HG03060 (cell line): ENCODE measurements at regions not wholly inside any gene's neighbourhood (a gene's known extent, or its start where the extent isn't known, plus 50 kb on each side); places are given as distances from the start of the nearest gene placed in this dataset.

ENCODE experiments used
- ATAC-seq: cut with Tn5 transposase; IDR thresholded peaks from one replicate; pipeline ENCODE4 v1.9.1; 2021; ENCODE audit warnings: low read depth, moderate number of reproducible peaks; ENCODE audit not compliant: unreplicated experiment

DNA sequence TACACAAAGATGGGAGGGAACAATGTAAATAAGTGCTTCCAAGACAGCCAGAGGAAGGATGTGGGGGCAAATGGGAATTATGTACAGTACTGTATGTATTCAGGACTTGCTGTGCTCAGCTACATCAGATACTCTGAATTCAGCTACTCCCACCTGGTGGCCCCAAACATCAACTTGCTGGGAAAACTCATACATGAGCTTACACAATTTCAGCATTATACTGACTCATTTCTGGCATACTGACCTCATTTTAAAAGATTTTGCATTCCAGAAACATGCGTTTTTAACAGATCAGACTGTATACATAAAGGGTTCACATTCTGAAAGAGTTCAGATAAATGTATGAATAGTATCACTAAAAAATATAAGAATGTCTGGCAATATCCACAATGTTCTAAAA is 59.7 kb downstream of the GPX5 start:
- no peak for ATAC-seq

DNA sequence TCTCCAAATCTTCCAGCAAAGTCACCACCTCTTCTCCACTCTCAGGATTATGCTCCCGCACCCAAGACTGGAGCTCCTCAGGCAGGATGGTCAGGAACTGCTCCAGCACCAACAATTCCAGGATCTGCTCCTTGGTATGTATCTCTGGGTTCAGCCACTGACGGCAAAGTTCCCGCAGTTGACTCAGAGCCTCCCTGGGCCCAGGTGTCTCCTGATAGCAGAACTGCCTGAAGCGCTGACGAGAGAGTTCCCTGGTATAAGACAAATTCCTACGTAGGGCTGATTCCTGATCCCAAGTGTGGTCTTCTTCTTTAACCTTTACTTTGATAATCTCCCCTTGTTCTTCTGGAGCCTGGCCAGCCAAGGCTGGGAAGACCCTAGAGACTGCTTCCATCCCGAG is 60.6 kb downstream of the GPX5 start:
- no peak for ATAC-seq

DNA sequence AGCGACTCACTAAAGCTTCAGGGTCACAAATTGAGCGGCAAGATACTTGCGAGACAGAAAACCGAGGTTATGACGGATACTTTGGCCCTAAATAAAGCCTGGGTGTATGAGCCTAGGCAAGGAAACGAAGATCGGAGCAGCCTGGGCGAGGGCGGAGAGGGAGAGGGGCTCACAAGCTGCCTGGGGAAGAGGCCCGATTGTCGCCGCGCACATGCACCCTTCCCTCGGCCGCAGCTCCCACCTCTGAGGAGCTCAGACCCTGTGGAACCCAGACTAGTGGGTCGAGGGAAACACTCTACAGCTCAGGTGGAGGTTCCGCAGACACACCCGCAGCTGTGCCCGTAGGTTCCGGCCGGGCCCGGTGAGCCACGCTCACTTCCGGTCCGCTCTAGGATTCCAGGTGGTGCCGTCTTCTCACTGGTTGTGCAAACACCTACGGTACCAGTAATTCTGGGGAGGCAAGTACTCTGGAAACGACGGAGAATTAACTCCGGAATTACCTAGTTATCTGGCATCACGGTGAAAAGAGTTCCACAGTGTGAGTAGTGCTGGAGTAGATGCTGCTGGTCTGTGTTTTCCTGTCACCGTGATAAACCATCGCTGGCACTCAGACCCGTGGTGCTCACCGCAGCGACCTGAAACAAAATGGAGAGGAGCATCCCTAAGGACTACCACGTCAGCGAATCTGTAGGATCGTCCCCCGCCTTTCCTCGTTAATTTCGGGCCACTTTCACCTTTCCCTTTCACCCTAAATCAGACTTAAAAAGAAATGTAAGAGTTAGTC is 61.5 kb downstream of the GPX5 start:
- no peak for ATAC-seq

DNA sequence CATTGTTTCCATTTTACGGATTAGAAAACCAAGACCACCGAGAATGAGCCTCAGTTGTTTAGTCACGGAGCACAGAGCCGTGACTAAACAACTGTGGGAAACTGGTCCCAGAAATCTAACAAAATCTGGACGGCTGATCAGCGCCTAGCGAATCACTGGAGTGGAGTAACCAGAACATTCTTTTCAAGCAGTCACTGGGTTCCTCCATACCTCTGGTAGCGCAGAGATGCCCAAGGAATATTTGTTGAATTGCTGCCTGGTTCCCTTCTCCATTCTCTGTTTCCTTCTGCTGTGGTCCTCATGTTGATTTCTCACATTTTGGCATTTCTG is 62.0 kb downstream of the GPX5 start:
- ATAC-seq = no peak

DNA sequence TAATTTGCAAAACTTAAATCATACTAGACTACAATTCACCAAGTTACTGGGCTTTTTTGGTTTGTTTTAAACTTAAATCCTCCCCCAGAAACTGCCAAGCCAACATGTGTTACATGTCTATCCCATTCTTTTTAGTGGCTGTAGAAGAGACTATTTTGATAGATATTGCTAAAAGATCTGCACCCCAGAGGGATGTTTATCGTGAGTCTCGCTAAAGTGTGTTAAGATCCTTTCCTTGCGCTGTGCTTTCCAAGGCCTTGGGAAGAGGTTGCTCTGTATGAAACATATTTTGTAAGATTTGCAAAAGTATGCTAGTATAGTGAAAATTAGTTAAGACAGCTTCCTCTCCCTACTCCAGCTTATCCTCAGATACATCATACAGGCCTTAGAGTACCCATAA is 63.0 kb downstream of the GPX5 start:
- ATAC-seq = no peak

DNA sequence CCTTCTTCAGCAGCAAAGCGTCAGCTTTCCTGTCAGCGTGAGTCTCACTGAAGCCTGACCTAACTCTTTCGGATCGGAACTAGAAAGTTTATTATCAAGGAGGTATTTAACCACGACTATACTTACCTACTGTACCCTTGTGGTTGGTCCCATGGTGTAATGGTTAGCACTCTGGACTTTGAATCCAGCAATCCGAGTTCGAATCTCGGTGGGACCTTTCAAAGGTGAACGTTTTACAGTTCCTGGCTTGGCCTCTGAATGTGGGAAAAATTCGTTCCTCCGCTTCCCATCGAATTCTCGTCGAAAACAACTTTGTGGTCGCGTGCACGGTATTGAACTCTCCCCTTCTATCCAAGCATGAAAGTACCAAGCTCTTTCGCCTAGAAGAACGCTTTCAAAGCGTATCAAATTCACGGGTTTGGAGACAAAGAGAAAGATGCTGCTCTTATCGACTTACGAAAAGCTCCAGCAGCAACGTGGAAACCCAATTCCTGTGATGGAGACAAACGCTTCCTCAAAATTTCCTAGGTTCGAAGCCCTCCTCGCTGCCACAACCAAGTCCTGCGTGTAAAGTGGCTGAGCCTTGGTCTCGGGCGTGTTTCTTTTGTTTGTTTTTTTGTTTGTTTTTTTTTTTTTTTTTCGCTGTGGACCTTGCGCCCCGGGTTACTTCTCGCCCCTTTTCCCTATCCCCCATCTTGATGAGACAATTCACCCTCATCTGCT is 63.7 kb downstream of the GPX5 start:
- ATAC-seq = no peak

DNA sequence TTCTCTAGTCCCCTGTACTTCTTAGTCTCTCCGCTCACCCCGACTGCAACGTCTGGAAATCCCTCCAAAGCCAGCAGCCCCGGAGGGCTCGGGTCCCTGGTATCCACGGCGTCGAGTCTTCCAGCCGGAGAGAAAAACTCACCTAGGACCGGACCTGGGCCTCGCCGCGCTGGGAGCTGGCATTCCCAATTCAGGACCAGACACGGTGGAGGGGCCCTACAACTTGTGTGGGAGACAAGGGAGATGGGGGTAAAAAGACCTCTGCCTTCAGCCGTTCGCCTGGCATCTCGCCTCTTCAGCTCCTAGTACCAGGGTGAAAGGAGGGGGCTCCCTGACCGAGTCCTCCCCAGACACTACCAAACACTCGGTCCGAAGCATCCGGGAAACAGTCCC is 64.3 kb downstream of the GPX5 start:
- no peak for ATAC-seq

DNA sequence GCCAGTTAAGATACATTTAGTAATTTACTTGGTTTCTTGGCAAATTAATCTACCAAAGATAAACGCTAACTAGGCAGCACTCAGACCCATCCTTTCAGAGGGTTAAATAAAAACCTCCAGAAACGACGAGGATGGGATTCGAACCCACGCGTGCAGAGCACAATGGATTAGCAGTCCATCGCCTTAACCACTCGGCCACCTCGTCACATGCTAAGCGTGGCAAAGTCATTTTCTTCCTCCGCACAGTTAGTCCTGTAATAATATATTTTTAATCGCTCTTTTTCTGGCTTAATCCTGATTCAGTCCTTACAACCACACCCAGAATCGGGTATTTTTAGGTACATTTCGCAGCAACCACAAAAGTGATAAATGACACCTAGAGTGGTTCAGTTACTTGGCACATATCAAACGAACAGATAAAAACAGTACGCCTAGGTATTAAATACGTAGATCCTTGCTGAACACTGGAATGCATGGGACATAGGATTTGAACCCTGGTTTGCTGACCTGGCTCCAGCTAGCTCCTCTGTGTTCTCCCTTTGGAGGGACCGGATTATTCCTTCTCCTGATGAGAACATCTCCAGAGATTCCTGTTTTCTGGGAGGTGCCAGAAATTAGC is 71.6 kb downstream of the GPX5 start:
- ATAC-seq = no peak

DNA sequence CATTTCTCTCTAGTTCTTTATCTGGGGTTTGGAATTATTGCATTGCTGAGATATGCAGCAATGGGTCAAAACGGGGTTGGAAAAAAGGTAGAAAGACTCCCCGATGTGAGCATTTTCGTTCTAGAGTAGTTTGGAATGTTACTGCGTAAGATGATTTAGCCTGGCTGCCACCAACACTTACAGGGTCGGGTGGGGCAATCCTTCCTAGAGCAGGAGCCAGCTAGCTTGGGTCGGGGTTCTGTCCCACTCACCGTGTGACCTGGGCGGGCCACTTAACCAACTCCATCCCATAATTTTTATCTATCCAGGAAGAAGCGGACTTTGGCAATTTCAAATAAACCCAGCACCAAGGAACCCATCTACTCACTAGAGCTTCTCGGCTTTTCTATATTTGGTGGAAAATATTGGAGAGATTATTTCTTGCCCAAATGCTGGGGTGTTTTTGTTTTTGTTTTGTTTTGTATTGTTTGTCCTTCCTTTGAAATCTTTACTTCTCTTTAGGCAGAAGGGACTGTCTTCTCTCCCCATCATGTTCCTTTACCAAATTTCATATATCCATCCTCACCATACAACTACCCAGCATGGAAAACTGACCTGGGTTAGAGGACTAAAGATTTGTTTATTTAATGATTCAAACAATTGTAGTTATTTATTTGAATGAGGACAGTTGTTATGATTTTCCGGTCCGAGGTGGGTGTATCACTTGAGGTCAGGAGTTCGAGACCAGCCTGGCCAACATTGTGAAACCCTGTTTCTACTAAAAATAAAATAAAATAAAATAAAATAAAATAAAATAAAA is 72.4 kb downstream of the GPX5 start:
- no peak for ATAC-seq

DNA sequence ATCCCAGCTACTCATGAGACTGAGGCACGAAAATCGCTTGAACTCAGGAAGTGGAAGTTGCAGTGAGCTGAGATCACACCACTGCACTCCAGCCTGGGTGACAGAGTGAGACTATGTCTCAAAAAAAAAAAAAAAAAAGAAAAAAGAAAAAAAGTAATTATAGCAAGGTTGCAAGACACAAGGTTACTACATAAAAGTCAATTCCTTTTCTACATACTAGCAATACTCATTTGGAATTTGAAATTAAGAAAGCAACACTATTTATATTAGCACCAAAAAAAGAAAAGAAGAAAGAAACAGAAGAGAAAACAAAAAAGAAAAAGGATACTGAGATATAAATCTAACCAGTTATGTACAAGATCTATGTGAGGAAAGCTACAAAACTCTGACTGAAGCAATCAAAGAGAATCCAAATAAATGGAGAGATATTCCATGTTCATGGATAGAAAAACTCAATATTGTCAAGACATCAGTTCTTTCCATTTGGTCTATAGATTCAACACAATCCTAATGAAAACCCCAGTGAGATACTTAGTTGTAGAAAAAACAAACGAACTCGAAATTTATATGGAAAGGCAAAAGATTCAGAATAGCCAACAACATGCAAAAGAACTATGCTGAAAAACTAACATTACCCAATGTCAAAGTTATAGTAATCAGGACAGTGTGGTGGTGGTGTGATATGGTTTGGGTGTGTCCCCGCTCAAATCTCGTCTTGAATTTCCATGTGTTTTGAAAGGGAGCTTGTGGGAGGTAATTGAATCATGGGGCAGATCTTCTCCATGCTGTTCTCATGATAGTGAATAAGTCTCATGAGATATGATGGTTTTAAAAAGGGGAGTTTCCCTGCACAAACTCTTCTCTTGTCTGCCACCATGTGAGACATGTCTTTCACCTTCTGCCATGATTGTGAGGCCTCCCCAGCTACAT is 73.3 kb downstream of the GPX5 start:
- ATAC-seq = no peak

DNA sequence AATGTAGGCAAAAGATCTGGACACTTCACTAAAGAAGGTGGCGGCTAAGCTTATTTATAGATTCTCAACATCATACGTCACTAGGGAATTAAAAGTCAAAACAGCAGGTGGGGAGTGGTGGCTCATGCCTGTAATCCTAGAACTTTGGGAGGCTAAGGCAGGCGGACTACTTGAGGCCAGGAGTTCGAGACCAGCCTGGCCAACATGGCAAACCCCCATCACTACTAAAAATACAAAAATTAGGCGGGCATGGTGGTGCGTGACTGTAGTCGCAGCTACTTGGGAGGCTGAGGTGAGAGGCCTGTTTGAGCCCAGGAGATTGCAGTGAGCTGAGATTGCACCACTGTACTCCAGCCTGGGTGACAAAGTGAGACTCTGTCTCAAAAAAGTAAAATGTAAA is 74.6 kb downstream of the GPX5 start:
- no peak for ATAC-seq

GRCh38 chr6:28603891-28604290 is 78.2 kb downstream of the GPX5 start:
- no peak for ATAC-seq

DNA sequence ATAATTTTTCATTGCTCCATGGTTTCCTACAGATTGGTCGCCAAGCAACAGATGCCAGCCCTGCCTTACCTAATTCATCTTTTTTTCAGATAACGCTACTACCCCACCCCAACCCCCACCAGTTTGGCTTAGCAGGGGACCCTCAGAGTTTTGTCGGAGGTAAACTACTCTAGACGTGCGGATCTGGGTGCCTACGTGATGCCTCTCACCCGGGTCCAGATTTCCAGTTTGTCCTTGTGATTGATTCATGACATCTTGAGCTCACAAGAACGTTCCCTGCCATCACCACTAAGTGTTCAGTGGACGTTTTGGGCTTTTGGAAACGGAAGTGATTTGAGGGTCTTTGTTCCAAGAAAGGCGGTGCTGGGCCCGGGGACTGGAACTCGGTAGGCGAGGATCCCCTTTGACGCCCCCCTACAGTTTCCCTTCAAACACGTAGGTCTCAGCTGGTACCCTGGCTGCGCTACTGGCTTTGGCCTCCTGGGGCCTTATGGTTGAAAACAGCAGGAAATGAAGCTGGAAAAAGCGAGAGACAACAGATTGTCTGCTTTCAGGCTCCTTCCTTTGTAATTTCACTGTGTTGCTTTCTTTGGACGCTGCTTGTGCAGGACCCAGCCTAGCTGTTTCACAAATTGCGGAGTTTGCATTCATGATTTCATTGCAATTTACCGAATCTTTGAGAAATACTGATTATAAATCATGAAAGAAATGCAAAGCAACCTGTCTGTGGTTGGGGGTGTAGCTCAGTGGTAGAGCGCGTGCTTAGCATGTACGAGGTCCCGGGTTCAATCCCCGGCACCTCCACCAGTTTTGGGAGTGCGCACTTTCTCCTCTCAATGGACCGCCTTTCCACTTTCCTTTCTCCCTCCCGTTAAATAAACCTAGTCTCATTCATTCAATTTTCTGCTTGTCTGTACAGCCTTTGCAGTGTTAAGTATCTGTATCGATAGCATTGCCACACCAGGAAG is 81.0 kb downstream of the GPX5 start:
- ATAC-seq = no peak

- ATAC-seq = no peak
These were observed 82.3 kb downstream of the GPX5 start for GRCh38 chr6:28607990-28608389.

DNA sequence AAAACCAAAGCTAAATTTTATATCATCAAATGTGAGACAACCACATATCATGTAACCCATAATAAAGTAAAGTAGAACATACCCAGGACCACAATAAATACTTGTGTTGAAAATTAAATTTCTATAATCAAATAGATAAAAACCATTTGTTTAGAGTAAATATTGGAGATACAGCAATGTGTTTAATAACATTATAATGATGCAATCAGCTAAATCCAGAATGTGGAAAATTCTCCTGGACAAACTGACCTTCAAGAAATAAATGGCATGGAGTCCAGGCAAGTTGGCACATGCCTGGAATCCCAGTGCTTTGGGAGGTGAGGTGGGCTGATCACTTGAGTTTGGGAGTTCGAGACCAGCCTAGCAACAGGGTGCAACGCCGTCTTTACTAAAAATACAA is 84.0 kb downstream of the GPX5 start:
- ATAC-seq = no peak

- ATAC-seq = no peak
These were observed 89.9 kb downstream of the GPX5 start for GRCh38 chr6:28615616-28615954.

DNA sequence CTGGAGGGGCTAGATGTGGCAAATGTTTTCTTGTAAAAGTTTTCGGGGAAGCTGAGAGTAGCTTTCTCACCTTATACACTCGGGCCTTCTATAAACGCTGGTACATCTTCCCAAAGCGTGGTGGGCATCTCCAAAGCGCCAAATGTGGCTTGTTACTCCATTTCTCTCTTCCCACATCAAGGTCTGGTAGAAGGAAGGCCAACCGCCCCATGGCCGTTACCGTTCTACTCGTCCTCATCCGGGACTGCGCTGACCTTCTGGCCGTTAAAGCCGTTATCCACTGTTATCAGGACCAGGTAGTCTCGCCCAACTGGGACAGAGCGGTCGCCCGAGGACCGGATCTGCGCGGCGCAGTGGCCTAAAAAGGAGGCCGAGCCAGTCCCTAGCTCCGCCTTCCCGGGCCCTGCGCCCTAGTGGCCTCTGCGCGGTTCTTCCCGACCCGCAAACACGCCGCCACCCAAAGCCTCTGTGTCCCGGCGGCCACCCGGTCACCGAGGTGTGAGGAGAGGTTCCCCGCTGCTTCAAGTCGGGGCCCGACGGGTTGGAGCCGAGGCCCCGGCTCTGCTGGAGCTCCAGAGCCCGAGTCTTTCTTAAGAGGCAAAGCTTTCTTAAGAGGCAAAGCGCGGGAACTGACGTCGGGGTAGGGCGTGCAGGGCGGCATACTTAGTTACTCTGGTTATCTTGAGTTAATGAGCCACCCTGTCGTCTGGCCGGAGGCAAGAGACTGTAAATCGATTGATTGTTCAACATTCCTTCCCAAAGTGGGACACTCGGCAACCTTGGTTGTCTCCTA is 90.5 kb downstream of the GPX5 start:
- ATAC-seq = no peak

- ATAC-seq = no peak
These were observed 93.3 kb downstream of the GPX5 start for GRCh38 chr6:28618898-28619555.
